Medulla oblongata (tissue), 1 donor: ENCODE measurements at regions not wholly inside any gene's neighbourhood (a gene's known extent, or its start where the extent isn't known, plus 50 kb on each side); places are given as distances from the start of the nearest gene placed in this dataset.

Experiments
- DNase-seq: peaks from one replicate; pipeline ENCODE4 v3.0.0-alpha.2; 2015; ENCODE audit errors: extremely low spot score

DNA sequence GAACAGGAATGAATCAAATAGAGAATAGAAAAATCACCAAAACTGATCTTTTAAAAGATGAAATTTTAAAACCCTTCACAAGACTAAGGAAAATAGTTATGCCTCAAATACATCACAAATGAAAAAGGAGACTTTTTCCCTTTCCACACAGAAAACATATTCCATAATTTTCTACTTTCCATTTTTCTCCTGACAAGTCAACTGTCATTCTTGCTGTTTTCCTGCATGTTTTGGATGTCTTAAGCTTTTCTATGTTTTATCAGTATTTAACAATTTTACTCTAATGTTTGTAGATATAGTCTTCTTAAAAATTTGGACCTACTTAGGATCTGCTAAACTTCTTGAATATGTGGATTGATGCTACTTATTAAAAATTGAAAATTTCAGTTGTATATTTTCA is 810.8 kb downstream of the OLFM4 start:
- DNase-seq, result no peak

- DNase-seq, result no peak
These were observed 816.0 kb downstream of the OLFM4 start for GRCh38 chr13:53844473-53845146.

GRCh38 chr13:53847502-53847901 is 818.9 kb downstream of the OLFM4 start:
- DNase-seq, result no peak

DNA sequence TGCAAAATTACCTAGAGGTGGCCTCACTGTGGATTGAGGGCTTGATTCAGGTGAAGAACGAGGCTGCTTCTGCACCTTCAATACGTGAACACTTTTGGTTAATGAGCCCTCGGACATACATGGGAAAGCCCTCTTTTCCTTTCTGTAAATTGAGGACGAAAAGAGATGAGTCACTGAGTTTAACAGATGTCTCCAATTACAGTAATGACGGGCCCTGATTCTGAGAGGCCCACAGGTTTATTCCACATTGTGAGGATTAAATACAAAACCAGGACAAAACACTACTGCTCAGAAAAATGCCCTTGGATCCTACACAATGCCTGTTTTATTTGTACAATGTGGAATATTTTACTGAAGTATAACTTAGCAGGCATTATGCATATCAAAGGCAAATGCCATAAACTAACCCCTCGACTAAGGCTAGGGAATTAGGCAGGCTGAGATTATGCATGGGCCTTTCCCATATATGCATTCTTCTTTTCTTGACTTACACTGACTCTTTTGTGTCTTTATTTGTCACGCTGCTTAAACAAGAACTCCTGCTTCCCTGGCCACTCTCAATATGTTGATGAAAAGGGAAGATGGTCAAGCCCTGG is 819.9 kb downstream of the OLFM4 start:
- DNase-seq, result no peak

DNA sequence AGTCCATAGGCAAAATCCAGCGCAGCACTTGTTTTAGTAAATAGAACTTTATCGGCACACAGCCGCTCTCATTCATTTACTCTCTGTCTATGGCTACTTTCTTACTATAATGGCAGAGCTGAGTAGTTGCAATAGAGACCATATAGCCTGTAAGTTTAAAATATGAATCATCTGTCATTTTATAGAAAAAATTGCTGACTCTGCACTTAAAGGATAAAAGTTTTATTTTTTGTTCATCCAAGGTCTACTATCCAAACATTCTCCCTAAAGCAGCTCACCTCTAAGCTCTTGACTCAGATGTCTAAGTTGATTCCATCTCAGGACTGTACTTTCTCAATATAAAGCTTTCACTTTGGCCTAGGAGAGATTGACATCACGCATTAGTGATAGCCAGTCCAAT is 825.7 kb downstream of the OLFM4 start:
- DNase-seq, result no peak

GRCh38 chr13:53856573-53857195 is 828.1 kb downstream of the OLFM4 start:
- no peak for DNase-seq

GRCh38 chr13:53863520-53863919 is 834.9 kb downstream of the OLFM4 start:
- no peak for DNase-seq

DNA sequence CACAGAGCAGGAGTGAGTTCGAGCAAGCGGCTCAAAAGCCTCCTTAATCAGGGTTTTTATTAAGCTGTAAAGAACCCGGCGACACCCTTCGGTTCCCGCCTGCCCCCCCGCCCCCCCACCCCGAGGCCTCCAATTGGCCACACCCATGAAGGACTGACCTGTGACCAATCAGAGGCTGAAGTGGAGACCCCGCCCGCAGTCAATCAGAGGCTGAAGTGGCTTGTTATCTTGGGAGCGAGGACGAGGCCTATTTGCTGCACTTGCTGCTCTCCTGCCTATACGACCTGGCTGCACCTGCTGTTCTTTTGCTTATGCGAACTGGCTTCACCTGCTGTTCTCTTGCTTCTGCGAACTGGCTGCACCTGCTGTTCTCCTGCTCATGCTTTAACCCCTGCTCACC is 844.9 kb downstream of the OLFM4 start:
- no peak for DNase-seq

DNA sequence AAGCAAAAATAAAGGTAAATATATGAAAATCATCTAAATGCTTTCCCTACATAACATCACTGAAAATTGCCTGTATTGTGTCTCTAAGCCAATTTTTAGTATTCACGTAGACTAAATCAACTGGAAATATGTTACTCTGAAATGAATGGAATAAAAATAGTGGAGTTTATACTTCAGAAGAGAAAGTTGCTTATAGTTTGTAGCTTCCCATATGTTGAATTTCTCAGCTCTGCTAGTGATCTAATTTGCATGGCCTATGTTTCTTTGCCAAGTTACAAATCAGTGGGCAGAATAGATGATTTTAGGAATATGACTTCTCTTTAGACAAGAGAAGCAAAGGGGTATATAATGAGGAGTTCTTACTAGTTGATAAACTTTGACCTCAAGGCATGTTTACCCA is 850.2 kb downstream of the OLFM4 start:
- DNase-seq, result no peak

DNA sequence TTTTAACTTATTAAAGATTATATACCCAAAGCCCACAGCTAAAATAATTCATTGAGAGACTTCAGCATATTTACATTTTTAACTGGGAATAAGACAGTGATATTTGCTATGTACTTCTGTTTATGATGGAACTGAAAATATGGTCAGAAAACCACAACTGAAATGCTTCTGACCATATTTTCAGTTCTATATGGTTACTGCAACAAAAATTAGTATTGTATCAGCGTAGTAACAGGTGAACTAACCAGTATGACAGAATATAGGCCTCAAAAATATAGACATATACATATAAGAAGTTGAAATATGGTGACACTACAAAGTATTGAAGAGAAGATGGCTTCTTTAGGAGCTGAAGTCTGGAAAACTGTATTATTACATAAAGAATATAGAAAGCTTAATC is 857.4 kb downstream of the OLFM4 start:
- DNase-seq, result no peak

GRCh38 chr13:53890696-53891095 is 862.1 kb downstream of the OLFM4 start:
- DNase-seq, result no peak

GRCh38 chr13:53901593-53901992 is 873.0 kb downstream of the OLFM4 start:
- DNase-seq, result no peak

DNA sequence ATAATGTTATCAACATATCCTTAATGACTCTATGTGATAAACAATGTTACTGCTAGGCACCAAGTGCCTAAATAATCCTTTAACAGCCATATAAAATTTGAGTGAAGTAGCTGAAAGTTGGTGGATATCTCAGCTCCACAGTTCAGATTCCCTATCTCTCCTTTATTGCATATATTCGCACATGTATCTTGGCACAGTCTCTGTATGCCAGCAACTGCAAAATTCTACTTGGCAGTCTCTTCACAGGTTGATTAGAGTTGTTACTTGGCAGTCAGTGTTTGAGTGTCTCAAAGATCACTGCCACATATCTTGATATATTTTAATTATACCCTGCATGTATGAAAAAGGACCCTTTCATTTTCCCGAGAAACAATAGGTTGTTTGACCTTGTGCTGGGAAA is 879.3 kb downstream of the OLFM4 start:
- no peak for DNase-seq

- no peak for DNase-seq
These were observed 892.3 kb downstream of the OLFM4 start for GRCh38 chr13:53920916-53921315.

DNA sequence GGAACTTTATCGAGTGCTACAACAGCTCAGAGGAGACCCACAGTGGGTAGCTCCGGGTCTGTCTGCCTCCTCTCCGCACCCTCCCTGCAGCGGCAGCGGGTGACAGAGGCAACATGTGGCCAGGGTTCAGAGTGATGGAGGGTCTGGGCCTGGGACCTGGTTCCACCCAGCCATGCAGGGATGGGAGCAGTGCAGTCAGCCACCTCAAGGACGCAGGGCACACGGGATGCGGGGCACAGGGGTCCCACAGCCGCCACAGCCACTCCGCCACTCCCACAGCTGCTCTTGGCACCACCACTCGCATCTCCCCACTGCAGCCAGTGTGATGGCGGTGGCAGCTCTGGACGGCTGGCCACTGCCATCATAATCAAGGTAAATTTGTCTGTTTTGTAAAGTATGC is 892.9 kb downstream of the OLFM4 start:
- DNase-seq, result no peak

DNA sequence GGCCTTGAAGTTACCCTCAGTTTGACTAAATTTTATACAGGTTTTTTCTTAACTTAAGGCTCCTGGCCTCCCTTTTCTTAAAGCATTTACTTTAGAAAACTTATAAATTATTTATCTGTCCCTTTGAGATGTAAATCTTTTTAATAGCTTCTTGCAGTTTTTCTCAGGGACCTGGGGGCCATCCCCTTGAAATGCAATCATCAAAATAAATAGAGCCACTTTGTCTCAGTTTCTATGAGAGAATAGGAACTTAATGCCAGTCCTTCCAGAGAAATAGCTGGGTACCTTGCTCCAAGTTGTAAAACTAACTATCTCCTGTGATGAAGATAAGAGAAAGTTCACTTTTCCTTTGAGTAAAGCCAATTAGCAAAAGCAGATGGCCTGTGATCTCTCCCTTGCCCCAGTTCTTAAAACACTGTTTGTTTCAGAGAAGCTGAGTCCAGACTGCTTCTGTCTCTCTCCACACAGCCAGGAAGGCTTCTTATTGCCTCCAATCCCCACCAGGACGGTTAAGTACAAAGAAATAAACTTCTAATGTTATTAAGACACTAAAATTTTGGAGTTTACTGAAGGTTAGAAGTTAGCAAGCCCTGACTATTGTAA is 913.1 kb downstream of the OLFM4 start:
- no peak for DNase-seq

DNA sequence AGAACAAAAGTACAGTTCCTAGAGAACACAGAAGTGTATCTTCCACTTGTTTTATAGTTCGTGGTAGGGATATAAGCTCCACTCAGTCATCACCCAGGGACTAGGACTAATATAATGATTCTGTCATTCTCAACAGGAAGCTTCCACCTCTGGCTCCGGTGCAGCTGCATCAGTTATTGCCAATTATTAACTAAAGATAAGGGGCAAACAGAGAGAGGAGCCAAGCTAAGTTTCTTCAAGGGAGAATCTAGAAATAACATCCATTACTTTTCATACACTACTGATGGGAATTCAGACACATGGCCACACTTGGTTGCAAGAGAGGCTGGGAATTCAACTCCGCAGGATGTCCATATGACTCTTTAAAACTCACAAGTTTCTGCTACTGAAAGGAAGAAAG is 917.9 kb downstream of the OLFM4 start:
- no peak for DNase-seq

- DNase-seq, result no peak
These were observed 924.6 kb downstream of the OLFM4 start for GRCh38 chr13:53953183-53953582.
